ENCODE measurements at regions not wholly inside any gene's neighbourhood (a gene's known extent, or its start where the extent isn't known, plus 50 kb on each side); places are given as distances from the start of the nearest gene placed in this dataset.

- TF ChIP-seq MYC (IDR thresholded peaks at IDR 0.05; ENCODE audit: borderline replicate concordance, low read length) (no peak), POLR2A (IDR thresholded peaks at IDR 0.05; ENCODE audit: low read length) (no peak), JUNB (IDR thresholded peaks at IDR 0.05) (no peak), CTCF (IDR thresholded peaks at IDR 0.05) (no peak), REST (IDR thresholded peaks at IDR 0.05) (no peak), KDM5A (IDR thresholded peaks at IDR 0.05) (no peak), JUN (IDR thresholded peaks at IDR 0.05) (no peak)
Measured at GRCh38 chr1:188660572-188660971, 1817.1 kb downstream of the BRINP3 start.

Measured in A549 (cell line).